A673 (cell line): ENCODE measurements at regions not wholly inside any gene's neighbourhood (a gene's known extent, or its start where the extent isn't known, plus 50 kb on each side); places are given as distances from the start of the nearest gene placed in this dataset.

Experiments
- BruUV-seq: library from RNA; stranded (reverse); fragments of 400-500 nt; replicated peaks from 2 replicates; lab custom pipeline; 2021; lab: Mats Ljungman, UMichigan
- CTCF ChIA-PET: fragments of 300-600 bp; sonication (Branson Sonifier 250); formaldehyde crosslinking; loops from one replicate; lab custom pipeline; 2022; ENCODE audit warnings: antibody characterized with exemption; lab: Charles Lee
- POLR2A ChIA-PET: fragments of 300-600 bp; sonication (Branson Sonifier 250); formaldehyde crosslinking; loops from one replicate; lab custom pipeline; 2022; ENCODE audit warnings: antibody characterized with exemption; ENCODE audit not compliant: low non-redundant PET; lab: Charles Lee
- DNase-seq: peaks from one replicate; pipeline ENCODE4 v3.0.0-alpha.2; 2015; ENCODE audit warnings: low spot score
- H3K27ac ChIP-seq: fragments of 200-600 bp; sonication (generic); 2 replicates; pipeline ENCODE4 v1.5.1; 2016; ENCODE audit warnings: mixed run types, low read depth, mild to moderate bottlenecking, mixed read lengths, antibody characterized with exemption, low read length; ENCODE audit not compliant: poor library complexity, severe bottlenecking
- H3K27me3 ChIP-seq: fragments of 200-600 bp; sonication (generic); replicated peaks from 2 replicates; pipeline ENCODE4 v1.6.1; 2017; ENCODE audit warnings: mixed run types, low read depth, mild to moderate bottlenecking, mixed read lengths, antibody characterized with exemption, low read length; ENCODE audit not compliant: insufficient read depth, poor library complexity
- H3K36me3 ChIP-seq: fragments of 200-600 bp; sonication (generic); 2 replicates; pipeline ENCODE4 v1.6.1; 2016; ENCODE audit warnings: mixed run types, mild to moderate bottlenecking, mixed read lengths, antibody characterized with exemption, low read length; ENCODE audit not compliant: insufficient read depth, poor library complexity, severe bottlenecking
- H3K4me1 ChIP-seq: fragments of 200-600 bp; sonication (generic); 2 replicates; pipeline ENCODE4 v1.6.1; 2017; ENCODE audit warnings: mixed run types, mild to moderate bottlenecking, mixed read lengths, antibody characterized with exemption, low read length; ENCODE audit not compliant: insufficient read depth, poor library complexity, severe bottlenecking
- H3K4me3 ChIP-seq: fragments of 200-600 bp; sonication (generic); 2 replicates; pipeline ENCODE4 v1.5.1; 2016; ENCODE audit warnings: low read depth, mixed run types, mild to moderate bottlenecking, mixed read lengths, low read length; ENCODE audit not compliant: poor library complexity, severe bottlenecking
- H3K9me3 ChIP-seq: fragments of 200-600 bp; sonication (generic); 2 replicates; pipeline ENCODE4 v1.6.1; 2016; ENCODE audit warnings: mixed run types, low read depth, mild to moderate bottlenecking, mixed read lengths, antibody characterized with exemption, low read length; ENCODE audit not compliant: poor library complexity, severe bottlenecking
- CTCF ChIP-seq: fragments of 300-800, 200-600 bp; sonication (generic); conservative IDR thresholded peaks from 2 replicates; pipeline ENCODE4 v1.5.1; 2017; ENCODE audit warnings: low read depth, mild to moderate bottlenecking, antibody characterized with exemption, low read length, moderate library complexity, mixed read lengths
- EZH2 ChIP-seq: fragments of 200-600 bp; sonication (generic); IDR thresholded peaks from 2 replicates; pipeline ENCODE4 v1.6.1; 2017; ENCODE audit warnings: borderline replicate concordance, low read depth, mild to moderate bottlenecking, mixed read lengths, antibody characterized with exemption, low read length; ENCODE audit not compliant: poor library complexity, severe bottlenecking
- intact Hi-C: fragments of 100-400 bp; cut with micrococcal nuclease; formaldehyde crosslinking; loops from one replicate; pipeline ENCODE4 v1.10.0; 2022; ENCODE audit not compliant: unreplicated experiment

- Histone ChIP-seq H3K27ac (no peak overlapping the region), H3K4me3 (no peak overlapping the region), H3K27me3 (peaks cover 3% of the 10 kb centered on the region), H3K4me1 (no peaks in the 10 kb centered on the region), H3K9me3 (no peaks in the 10 kb centered on the region), H3K36me3 (no peaks in the 10 kb centered on the region)
- TF ChIP-seq CTCF: no peak
- TF ChIP-seq EZH2: no peak
- no TSS peak for BruUV-seq
- POLR2A ChIA-PET: interaction anchor here (0.7 kb wide), 1 partner anchor 1202 kb away, joined by 3 read pairs; no protein-coding TSS in a partner anchor
- intact Hi-C loops: no loop called here
- CTCF ChIA-PET: no interaction called here
- no peak for DNase-seq
Measured at GRCh38 chrX:45540181-45540580, 339.5 kb upstream of the DIPK2B start.

- intact Hi-C loops: no loop called here
- TF ChIP-seq CTCF: no peak
- no peak for TF ChIP-seq EZH2
- H3K9me3 ChIP-seq: no peaks in the 10 kb centered on the region
- no peak overlapping the region for H3K27ac ChIP-seq
- no peaks in the 10 kb centered on the region for H3K36me3 ChIP-seq
- no peaks in the 10 kb centered on the region for H3K27me3 ChIP-seq
- ChIA-PET CTCF (no interaction called here), POLR2A (no interaction called here)
- BruUV-seq: no TSS peak
- H3K4me1 ChIP-seq: no peaks in the 10 kb centered on the region
- H3K4me3 ChIP-seq: no peak overlapping the region
- DNase-seq: no peak
Measured at GRCh38 chrX:45537936-45538335, 337.3 kb upstream of the DIPK2B start.

GRCh38 chrX:45527834-45528233 lies 327.2 kb upstream of the DIPK2B start:
- Histone ChIP-seq H3K4me3 (no peak overlapping the region), H3K27me3 (no peaks in the 10 kb centered on the region), H3K9me3 (no peaks in the 10 kb centered on the region), H3K36me3 (no peaks in the 10 kb centered on the region), H3K4me1 (no peaks in the 10 kb centered on the region), H3K27ac (no peak overlapping the region)
- POLR2A ChIA-PET: no interaction called here
- intact Hi-C loops: no loop called here
- TF ChIP-seq EZH2 (no peak), CTCF (no peak)
- BruUV-seq: no TSS peak
- CTCF ChIA-PET: no interaction called here
- DNase-seq: no peak
